HepG2 (cell line): ENCODE measurements at regions not wholly inside any gene's neighbourhood (a gene's known extent, or its start where the extent isn't known, plus 50 kb on each side); places are given as distances from the start of the nearest gene placed in this dataset.

Source experiments
- ATAC-seq: fragments of 200-7000 bp; cut with Tn5 transposase; 3 replicates; pipeline ENCODE4 v1.9.1; 2020; ENCODE audit warnings: mild to moderate bottlenecking, moderate library complexity
- BruUV-seq: library from RNA; stranded (reverse); fragments of 400-500 nt; replicated peaks from 2 replicates; lab custom pipeline; 2021; lab: Mats Ljungman, UMichigan
- CTCF ChIA-PET: fragments of 300-600 bp; formaldehyde crosslinking; extraction: SDS; loops from one replicate; lab custom pipeline; 2021; ENCODE audit warnings: low total read pairs, inconsistent platforms, low intra/inter-chr PET ratio; lab: Yijun Ruan, JAX
- POLR2A ChIA-PET: fragments of 350-600 bp; sonication (Branson Sonifier 250); formaldehyde crosslinking; loops from one replicate; lab custom pipeline; 2020; ENCODE audit warnings: antibody characterized with exemption, inconsistent platforms; lab: Yijun Ruan, JAX
- DNase-seq: peaks from one replicate; pipeline ENCODE4 v3.0.0-alpha.2; 2015; ENCODE audit warnings: low spot score
- FAIRE-seq: peaks from 3 replicates; lab custom pipeline; 2011; peaks lifted over from hg19 to GRCh38; lab: Jason Lieb, UNC
- H2AFZ ChIP-seq: one replicate; pipeline ENCODE4 v1.6.1; 2011; ENCODE audit warnings: low read length, inconsistent platforms
- H3K27ac ChIP-seq: fragments of 300-600 bp; 3 replicates; pipeline ENCODE4 v1.8.0; 2011; ENCODE audit warnings: mixed run types, mild to moderate bottlenecking, mixed read lengths, low read length, inconsistent platforms; ENCODE audit not compliant: insufficient read depth; ENCODE audit errors: extremely low read length
- H3K27me3 ChIP-seq, 2 experiments: fragments of 200-600 bp in 1 of 2; 2 replicates in 1 of 2; 3 replicates in 1 of 2; pipeline versions ENCODE4 v1.6.0 to v1.8.0; 2011; ENCODE audit warnings: low read length in 2 of 2, mild to moderate bottlenecking in 2 of 2, moderate library complexity in 2 of 2, inconsistent platforms in 1 of 2; ENCODE audit not compliant: insufficient read depth in 2 of 2, control insufficient read depth in 1 of 2
- H3K36me3 ChIP-seq, 2 experiments: fragments of 200-600 bp in 1 of 2; replicated peaks in 1 of 2; 2 replicates in 1 of 2; 3 replicates in 1 of 2; pipeline versions ENCODE4 v1.5.1 to v1.8.0; 2011; ENCODE audit warnings: low read length in 2 of 2, inconsistent platforms in 1 of 2; ENCODE audit not compliant: insufficient read depth in 2 of 2, control insufficient read depth in 1 of 2
- H3K4me1 ChIP-seq: 2 replicates; pipeline ENCODE4 v1.5.1; 2012; ENCODE audit warnings: low read length, inconsistent platforms; ENCODE audit not compliant: insufficient read depth
- H3K4me2 ChIP-seq: 2 replicates; pipeline ENCODE4 v1.6.0; 2011; ENCODE audit warnings: low read depth, low read length, inconsistent platforms
- H3K4me3 ChIP-seq, 3 experiments: fragments of 200-600 bp in 1 of 3; sonication (generic), shearing (Covaris generic) in 1 of 3; replicated peaks in 1 of 3; 2 replicates each; pipeline ENCODE4 v1.5.1; 2011 to 2016; ENCODE audit warnings: low read length in 3 of 3, inconsistent platforms in 2 of 3, low read depth in 2 of 3, mild to moderate bottlenecking in 2 of 3, control low read depth in 1 of 3, mixed read lengths in 1 of 3; ENCODE audit not compliant: insufficient read depth in 1 of 3
- H3K79me2 ChIP-seq: one replicate; pipeline ENCODE4 v1.6.1; 2011; ENCODE audit warnings: low read length, inconsistent platforms; ENCODE audit not compliant: insufficient read depth
- H3K9ac ChIP-seq: 2 replicates; pipeline ENCODE4 v1.6.0; 2011; ENCODE audit warnings: mild to moderate bottlenecking, low read depth, low read length, inconsistent platforms; ENCODE audit not compliant: insufficient read depth
- H3K9me3 ChIP-seq: 2 replicates; pipeline ENCODE4 v1.5.1; 2012; ENCODE audit warnings: mild to moderate bottlenecking, low read length
- H4K20me1 ChIP-seq: 2 replicates; pipeline ENCODE4 v1.6.0; 2011; ENCODE audit warnings: inconsistent platforms, mild to moderate bottlenecking, low read length, moderate library complexity; ENCODE audit not compliant: insufficient read depth
- DBP ChIP-seq: sonication (generic); formaldehyde crosslinking; IDR thresholded peaks from 2 replicates; pipeline ENCODE4 v1.4.0; 2020; ENCODE audit warnings: missing genetic modification reagents; ENCODE audit errors: not compliant biosample characterization
- HINFP ChIP-seq: sonication (generic); formaldehyde crosslinking; IDR thresholded peaks from 2 replicates; pipeline ENCODE4 v1.4.0; 2020; ENCODE audit warnings: low read depth, mild to moderate bottlenecking, missing genetic modification reagents
- IRX3 ChIP-seq: sonication (generic); formaldehyde crosslinking; IDR thresholded peaks from 2 replicates; pipeline ENCODE4 v1.8.1; 2023; ENCODE audit warnings: mild to moderate bottlenecking, low read depth, missing genetic modification reagents, borderline replicate concordance
- ISL2 ChIP-seq: sonication (generic); formaldehyde crosslinking; IDR thresholded peaks from 2 replicates; pipeline ENCODE4 v1.5.0; 2020; ENCODE audit warnings: missing genetic modification reagents
- TAF1 ChIP-seq: sonication (generic); formaldehyde crosslinking; IDR thresholded peaks from 2 replicates; pipeline ENCODE4 v1.4.0; 2020; ENCODE audit warnings: missing genetic modification reagents
- ZBTB38 ChIP-seq: sonication (generic); formaldehyde crosslinking; IDR thresholded peaks from 2 replicates; pipeline ENCODE4 v1.5.1; 2020; ENCODE audit warnings: mild to moderate bottlenecking, missing genetic modification reagents
- ZKSCAN5 ChIP-seq: sonication (generic); formaldehyde crosslinking; IDR thresholded peaks from 2 replicates; pipeline ENCODE4 v1.5.1; 2020; ENCODE audit warnings: mild to moderate bottlenecking, missing genetic modification reagents
- ZNF296 ChIP-seq: sonication (generic); formaldehyde crosslinking; conservative IDR thresholded peaks from 2 replicates; pipeline ENCODE4 v1.5.0; 2020; ENCODE audit warnings: mild to moderate bottlenecking, missing genetic modification reagents
- ZNF430 ChIP-seq: sonication (generic); formaldehyde crosslinking; IDR thresholded peaks from 2 replicates; pipeline ENCODE4 v1.9.0; 2021; ENCODE audit warnings: mild to moderate bottlenecking, missing genetic modification reagents
- ZNF614 ChIP-seq: IDR thresholded peaks from 2 replicates; pipeline ENCODE4 v1.6.1; 2018; ENCODE audit warnings: missing biosample characterization, missing genetic modification reagents, inconsistent platforms, borderline replicate concordance
- ZNF619 ChIP-seq: sonication (generic); formaldehyde crosslinking; IDR thresholded peaks from 2 replicates; pipeline ENCODE4 v1.4.0; 2020; ENCODE audit warnings: mild to moderate bottlenecking, missing genetic modification reagents
- ZNF781 ChIP-seq: sonication (generic); formaldehyde crosslinking; IDR thresholded peaks from 2 replicates; pipeline ENCODE4 v1.5.1; 2020; ENCODE audit warnings: borderline replicate concordance, mild to moderate bottlenecking, missing genetic modification reagents; ENCODE audit errors: not compliant biosample characterization
- WGBS: methylation state at CpG from one replicate; pipeline ENCODE4 v1.1.6; 2017; ENCODE audit warnings: low lambda C conversion rate; 5-methylcytosine and 5-hydroxymethylcytosine counted together
- in situ Hi-C: cut with HindIII; loops from 2 replicates; pipeline ENCODE4 v1.10.0; 2017; ENCODE audit warnings: low pct_unique_long_range_greater_than_20kb; ENCODE audit not compliant: extremely low pct_ligation_motif_present
- intact Hi-C: fragments of 100-400 bp; cut with micrococcal nuclease; formaldehyde crosslinking; loops from one replicate; pipeline ENCODE4 v1.10.0; 2022; ENCODE audit not compliant: unreplicated experiment
- TF ChIP-seq, protein P1 (sequence below): sonication (generic); formaldehyde crosslinking; IDR thresholded peaks from 2 replicates; pipeline ENCODE4 v1.5.0; 2020; ENCODE audit warnings: missing genetic modification reagents
- TF ChIP-seq, protein P2 (sequence below): IDR thresholded peaks from 2 replicates; pipeline ENCODE4 v1.6.1; 2016; ENCODE audit warnings: low read depth, control low read depth

DNA sequence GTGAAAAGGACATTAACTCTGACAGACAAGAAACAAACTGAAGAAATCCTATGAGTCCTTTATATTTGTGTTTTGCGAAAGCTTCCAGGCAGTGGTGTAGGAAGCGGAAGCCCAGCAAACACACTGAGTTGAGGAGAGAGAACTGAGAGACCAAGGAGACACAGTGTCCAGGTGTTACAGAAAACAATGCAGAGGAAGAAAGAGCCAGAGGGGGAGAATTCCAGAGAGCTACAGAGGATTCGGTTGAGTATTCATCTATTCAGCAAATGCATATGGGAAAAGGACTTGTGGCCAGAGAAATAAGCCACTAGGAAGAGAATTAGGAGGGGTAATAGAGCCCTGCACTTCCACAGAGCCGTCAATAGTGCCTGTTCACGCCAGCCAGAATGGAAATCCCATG is 183.5 kb downstream of the LIG4 start:
- Histone ChIP-seq H3K4me2 (no peak overlapping the region), H3K9ac (no peak overlapping the region), H3K4me3 (no peak overlapping the region), H2AFZ (no peak overlapping the region), H3K36me3 (no peaks in the 10 kb centered on the region), H3K27ac (no peak overlapping the region), H3K27me3 (no peaks in the 10 kb centered on the region; a peak in 1 of 5 replicates), H3K4me1 (no peaks in the 10 kb centered on the region), H3K79me2 (no peaks in the 10 kb centered on the region), H4K20me1 (no peaks in the 10 kb centered on the region), H3K9me3 (peaks cover 51% of the 10 kb centered on the region)
- DNase-seq (no peak), ATAC-seq (no peak), FAIRE-seq (no peak)
- POLR2A ChIA-PET = no interaction called here
- WGBS = 37% methylated on average over 5 of the region's 5 CpGs
- CTCF ChIA-PET = no interaction called here
- no TSS peak for BruUV-seq
- no peak for TF ChIP-seq TAF1
- TF ChIP-seq IRX3 = no peak
- no peak for TF ChIP-seq ZNF781 (CRISPR knock-in tag)
- TF ChIP-seq ZNF296 (CRISPR knock-in tag) = no peak
- no peak for TF ChIP-seq ISL2 (CRISPR knock-in tag)
- no peak for TF ChIP-seq ZNF619 (CRISPR knock-in tag)
- no peak for TF ChIP-seq ZNF614 (CRISPR knock-in tag)
- TF ChIP-seq ZKSCAN5 (CRISPR knock-in tag) = no peak
- TF ChIP-seq DBP (CRISPR knock-in tag) = no peak
- TF ChIP-seq HINFP (CRISPR knock-in tag) = no peak
- no peak for TF ChIP-seq ZBTB38 (CRISPR knock-in tag)
- TF ChIP-seq ZNF430 (CRISPR knock-in tag) = no peak
- TF ChIP-seq, protein P1, sequence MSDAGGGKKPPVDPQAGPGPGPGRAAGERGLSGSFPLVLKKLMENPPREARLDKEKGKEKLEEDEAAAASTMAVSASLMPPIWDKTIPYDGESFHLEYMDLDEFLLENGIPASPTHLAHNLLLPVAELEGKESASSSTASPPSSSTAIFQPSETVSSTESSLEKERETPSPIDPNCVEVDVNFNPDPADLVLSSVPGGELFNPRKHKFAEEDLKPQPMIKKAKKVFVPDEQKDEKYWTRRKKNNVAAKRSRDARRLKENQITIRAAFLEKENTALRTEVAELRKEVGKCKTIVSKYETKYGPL (CRISPR knock-in tag) = no peak
- TF ChIP-seq, protein P2, sequence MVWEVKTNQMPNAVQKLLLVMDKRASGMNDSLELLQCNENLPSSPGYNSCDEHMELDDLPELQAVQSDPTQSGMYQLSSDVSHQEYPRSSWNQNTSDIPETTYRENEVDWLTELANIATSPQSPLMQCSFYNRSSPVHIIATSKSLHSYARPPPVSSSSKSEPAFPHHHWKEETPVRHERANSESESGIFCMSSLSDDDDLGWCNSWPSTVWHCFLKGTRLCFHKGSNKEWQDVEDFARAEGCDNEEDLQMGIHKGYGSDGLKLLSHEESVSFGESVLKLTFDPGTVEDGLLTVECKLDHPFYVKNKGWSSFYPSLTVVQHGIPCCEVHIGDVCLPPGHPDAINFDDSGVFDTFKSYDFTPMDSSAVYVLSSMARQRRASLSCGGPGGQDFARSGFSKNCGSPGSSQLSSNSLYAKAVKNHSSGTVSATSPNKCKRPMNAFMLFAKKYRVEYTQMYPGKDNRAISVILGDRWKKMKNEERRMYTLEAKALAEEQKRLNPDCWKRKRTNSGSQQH = no peak
- intact Hi-C loops = no loop called here
- in situ Hi-C loops = no loop called here
